ENCODE measurements at regions not wholly inside any gene's neighbourhood (a gene's known extent, or its start where the extent isn't known, plus 50 kb on each side); places are given as distances from the start of the nearest gene placed in this dataset.
A peak's percentile ranks its signal among the peaks of the same experiment; 100 is the strongest.
"Not testable (repeated sequence)": the region's sequence is repeated elsewhere in the genome, so short reads cannot be mapped to it uniquely, and the experiment has no call there.

DNA sequence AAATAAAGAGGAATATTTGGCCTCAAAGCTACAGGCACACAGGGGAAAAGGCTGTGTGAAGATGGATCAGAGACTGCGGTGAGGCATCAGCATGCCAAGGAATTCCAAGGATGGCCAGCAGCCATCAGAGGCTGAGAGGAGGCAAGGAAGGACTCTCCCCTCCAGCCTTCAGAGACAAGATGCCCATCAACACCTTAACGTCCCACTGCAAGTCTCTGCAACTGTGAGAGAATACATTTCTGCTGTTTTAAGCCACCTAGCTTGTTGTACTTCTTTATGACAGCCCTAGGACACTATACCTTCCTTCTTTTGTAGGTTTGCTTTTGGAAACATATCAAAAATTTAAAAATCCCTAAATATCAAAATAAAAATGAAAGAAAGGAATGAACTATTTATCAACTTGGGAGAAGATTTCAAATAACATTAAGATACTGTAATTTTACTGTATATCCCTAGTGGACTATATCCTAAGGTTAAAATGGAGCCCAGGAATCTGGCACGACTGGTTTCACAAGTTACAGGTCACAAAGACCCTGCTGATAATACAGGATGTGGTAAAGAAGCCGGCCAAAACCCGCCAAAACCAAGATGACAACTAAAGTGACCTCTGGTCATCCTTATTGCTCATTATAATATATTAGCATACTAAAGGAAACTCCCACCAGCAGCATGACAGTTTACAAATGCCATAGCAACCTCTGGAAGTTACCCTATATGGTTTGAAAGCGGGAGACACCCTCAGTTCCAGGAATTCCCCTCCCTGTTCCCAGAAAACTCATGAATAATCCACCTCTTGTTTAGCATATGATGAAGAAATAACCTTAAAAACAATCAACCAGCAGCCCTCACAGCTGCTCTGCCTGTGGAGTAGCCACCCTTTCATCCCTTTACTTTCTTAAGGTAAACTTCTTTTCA is 185.2 kb downstream of the AVL9 start:
- Mint-ChIP-seq H3K27me3 (peaks cover 3% of the 10 kb centered on the region), H3K4me1 (peaks cover 14% of the 10 kb centered on the region), H3K36me3 (ENCODE audit: low read depth) (no peaks in the 10 kb centered on the region), H3K27ac (no peak overlapping the region), H3K4me3 (no peak overlapping the region), H3K9me3 (no peaks in the 10 kb centered on the region)
- DNase-seq = no peak
- ATAC-seq = no peak

- Mint-ChIP-seq H3K27me3 (peaks cover 3% of the 10 kb centered on the region), H3K27ac (no peak overlapping the region)
Measured at GRCh38 chr7:32679192-32679591, 183.9 kb downstream of the AVL9 start.

DNA sequence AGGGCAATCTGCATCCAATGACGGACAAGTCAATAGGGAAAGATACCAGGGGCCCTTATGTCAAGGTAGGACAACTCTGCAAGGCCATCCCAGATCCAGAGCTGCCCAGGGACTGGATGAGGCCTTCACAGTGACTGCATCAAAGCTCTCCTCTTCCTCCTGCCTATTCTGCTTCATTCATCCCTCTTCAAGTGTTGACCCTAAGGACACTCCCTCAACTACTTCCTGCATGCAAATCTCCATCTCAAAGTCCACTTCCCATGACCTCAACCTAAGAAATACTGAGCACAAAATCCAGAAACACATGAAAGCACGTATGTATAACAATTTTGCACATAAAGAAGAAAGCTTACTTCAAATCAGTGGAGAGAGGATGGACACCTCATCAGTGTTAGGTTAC is 182.3 kb downstream of the AVL9 start:
- Mint-ChIP-seq H3K36me3 (ENCODE audit: low read depth) (no peaks in the 10 kb centered on the region), H3K27ac (no peak overlapping the region), H3K4me1 (peaks cover 14% of the 10 kb centered on the region), H3K4me3 (no peak overlapping the region), H3K27me3 (peaks cover 3% of the 10 kb centered on the region), H3K9me3 (no peaks in the 10 kb centered on the region)
- ATAC-seq (no peak), DNase-seq (no peak)

More at GRCh38 chr7:32679192-32679591, 183.9 kb downstream of the AVL9 start:
- ATAC-seq = no peak
- peaks cover 14% of the 10 kb centered on the region for H3K4me1 Mint-ChIP-seq
- no peak overlapping the region for H3K4me3 Mint-ChIP-seq
- no peaks in the 10 kb centered on the region for H3K9me3 Mint-ChIP-seq
- H3K36me3 Mint-ChIP-seq (ENCODE audit: low read depth) = no peaks in the 10 kb centered on the region
- no peak for DNase-seq

- no peaks in the 10 kb centered on the region for H3K36me3 Mint-ChIP-seq (ENCODE audit: low read depth)
- no peak overlapping the region for H3K27ac Mint-ChIP-seq
- no peak for ATAC-seq
- peaks cover 5% of the 10 kb centered on the region for H3K4me1 Mint-ChIP-seq
- DNase-seq = no peak
- no peaks in the 10 kb centered on the region for H3K9me3 Mint-ChIP-seq
- H3K4me3 Mint-ChIP-seq = no peak overlapping the region
- H3K27me3 Mint-ChIP-seq = peaks cover 3% of the 10 kb centered on the region
Measured at GRCh38 chr7:32676249-32676941, 181.1 kb downstream of the AVL9 start.

GRCh38 chr7:32673275-32673983 is 178.1 kb downstream of the AVL9 start:
- Mint-ChIP-seq H3K9me3 (no peaks in the 10 kb centered on the region), H3K4me1 (no peaks in the 10 kb centered on the region), H3K36me3 (ENCODE audit: low read depth) (no peaks in the 10 kb centered on the region), H3K27me3 (peaks cover 2% of the 10 kb centered on the region), H3K4me3 (no peak overlapping the region), H3K27ac (no peak overlapping the region)
- ATAC-seq (no peak), DNase-seq (no peak)

DNA sequence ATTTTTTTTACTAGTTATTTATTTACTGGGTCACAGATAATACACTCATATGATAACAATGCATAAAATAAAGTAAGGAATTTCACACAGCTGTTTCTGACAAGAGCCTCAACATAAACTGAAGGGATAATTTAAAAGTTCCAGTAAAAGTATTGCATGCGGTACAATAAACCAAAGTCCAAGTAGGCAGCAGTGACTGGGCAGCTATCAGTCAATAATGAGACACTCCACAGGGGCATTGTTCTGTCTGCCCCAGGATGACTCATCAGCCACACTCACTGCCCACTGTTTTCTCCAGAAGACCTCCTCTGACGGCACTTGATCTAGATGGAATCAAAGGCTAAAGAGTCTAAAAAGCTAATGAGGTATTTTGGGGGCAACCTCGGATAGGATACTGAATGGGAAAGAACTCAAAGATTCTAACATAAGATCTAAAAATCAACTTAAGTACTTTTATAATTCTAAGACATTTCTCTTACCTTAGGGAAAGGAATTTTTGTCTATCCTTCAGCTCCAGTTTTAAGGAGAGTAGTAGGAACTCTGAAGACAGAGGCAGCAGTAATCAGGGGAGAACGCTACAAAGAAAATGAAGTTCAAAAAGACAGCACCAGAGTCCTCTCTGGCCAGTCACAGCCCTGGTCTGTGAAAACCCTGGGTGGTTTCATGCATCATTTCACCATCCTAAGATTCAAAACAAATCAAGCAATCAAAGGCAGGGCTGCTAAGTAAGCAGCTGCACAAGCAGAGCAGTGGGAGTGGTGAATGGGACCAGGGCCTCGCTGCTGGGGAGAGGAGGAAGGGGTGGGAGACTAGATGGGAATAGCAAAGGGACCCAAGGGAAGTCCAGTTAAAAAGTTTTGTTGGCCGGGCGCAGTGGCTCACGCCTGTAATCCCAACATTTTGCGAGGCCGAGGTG is 175.1 kb downstream of the AVL9 start:
- DNase-seq (no peak), ATAC-seq (no peak)
- no peaks in the 10 kb centered on the region for H3K4me1 Mint-ChIP-seq
- H3K27ac Mint-ChIP-seq = no peak overlapping the region
- H3K36me3 Mint-ChIP-seq (ENCODE audit: low read depth) = no peaks in the 10 kb centered on the region
- H3K4me3 Mint-ChIP-seq = no peak overlapping the region
- H3K9me3 Mint-ChIP-seq = no peaks in the 10 kb centered on the region
- H3K27me3 Mint-ChIP-seq = peaks cover 7% of the 10 kb centered on the region

- not testable (repeated sequence) for DNase-seq; H3K27ac Mint-ChIP-seq; H3K4me1 Mint-ChIP-seq; H3K36me3 Mint-ChIP-seq (ENCODE audit: low read depth); ATAC-seq; H3K4me3 Mint-ChIP-seq; H3K9me3 Mint-ChIP-seq
- H3K27me3 Mint-ChIP-seq = peaks cover 13% of the 10 kb centered on the region
Measured at GRCh38 chr7:32669173-32669870, 174.0 kb downstream of the AVL9 start.

- H3K36me3 Mint-ChIP-seq (ENCODE audit: low read depth); H3K4me1 Mint-ChIP-seq; DNase-seq: not testable (repeated sequence)
Measured at GRCh38 chr7:32668387-32669097, 173.3 kb downstream of the AVL9 start.

GRCh38 chr7:32667586-32667985 is 172.3 kb downstream of the AVL9 start:
- H3K9me3 Mint-ChIP-seq, H3K4me3 Mint-ChIP-seq, H3K27ac Mint-ChIP-seq: not testable (repeated sequence)

More at GRCh38 chr7:32668387-32669097, 173.3 kb downstream of the AVL9 start:
- H3K4me3 Mint-ChIP-seq, H3K27ac Mint-ChIP-seq, H3K9me3 Mint-ChIP-seq, ATAC-seq: not testable (repeated sequence)
- H3K27me3 Mint-ChIP-seq = peaks cover 15% of the 10 kb centered on the region

DNA sequence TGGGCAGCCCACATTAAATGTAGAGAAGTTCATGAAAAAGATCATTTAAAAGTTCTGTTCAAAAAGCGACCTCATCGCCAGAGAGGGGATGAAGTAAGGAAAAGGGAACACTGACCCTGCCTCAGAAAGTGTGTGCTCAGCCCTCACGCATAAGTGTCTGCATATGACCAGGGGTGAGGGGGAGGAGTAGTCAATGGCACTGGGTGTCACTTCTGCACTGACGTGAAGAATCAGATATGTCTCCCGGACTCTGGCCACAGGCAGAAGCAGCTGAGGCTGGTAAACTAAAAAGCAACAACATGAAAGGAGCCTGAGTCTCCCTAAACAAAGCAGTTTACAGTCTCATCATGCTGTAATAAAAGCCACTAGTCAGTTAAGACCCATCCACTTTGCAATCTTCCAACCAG is 168.5 kb downstream of the AVL9 start:
- not testable (repeated sequence) for H3K36me3 Mint-ChIP-seq (ENCODE audit: low read depth); ATAC-seq; H3K27ac Mint-ChIP-seq; H3K4me3 Mint-ChIP-seq; DNase-seq; H3K4me1 Mint-ChIP-seq; H3K9me3 Mint-ChIP-seq
- H3K27me3 Mint-ChIP-seq = peaks cover 20% of the 10 kb centered on the region

More at GRCh38 chr7:32667586-32667985, 172.3 kb downstream of the AVL9 start:
- not testable (repeated sequence) for H3K36me3 Mint-ChIP-seq (ENCODE audit: low read depth); DNase-seq; ATAC-seq; H3K4me1 Mint-ChIP-seq
- H3K27me3 Mint-ChIP-seq = peaks cover 17% of the 10 kb centered on the region

DNA sequence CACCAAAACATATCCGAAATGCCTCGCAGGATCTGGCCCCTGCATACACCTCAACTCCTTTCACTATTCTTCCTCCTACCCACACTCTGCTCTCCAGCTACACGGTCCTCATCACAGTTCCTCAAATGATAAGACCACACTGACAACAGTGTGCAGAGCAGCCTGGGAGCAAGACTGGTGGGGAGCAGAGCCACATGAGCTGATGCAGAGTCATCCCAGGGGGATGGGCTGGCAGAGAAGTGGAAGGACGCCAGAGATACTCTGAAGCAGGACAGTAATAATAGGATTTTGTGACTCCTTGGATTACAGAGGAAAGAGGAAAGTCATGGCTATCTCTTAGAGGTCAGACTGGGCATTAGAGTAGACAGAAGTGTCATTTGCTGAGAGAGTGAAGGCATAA is 167.2 kb downstream of the AVL9 start:
- not testable (repeated sequence) for DNase-seq; H3K36me3 Mint-ChIP-seq (ENCODE audit: low read depth); ATAC-seq; H3K4me3 Mint-ChIP-seq; H3K4me1 Mint-ChIP-seq; H3K9me3 Mint-ChIP-seq
- peak overlapping the region; percentile 41 for H3K27ac Mint-ChIP-seq
- peaks cover 20% of the 10 kb centered on the region for H3K27me3 Mint-ChIP-seq

GRCh38 chr7:32661929-32662328 is 166.6 kb downstream of the AVL9 start:
- no peak for DNase-seq
- H3K4me1 Mint-ChIP-seq = no peaks in the 10 kb centered on the region
- ATAC-seq = no peak
- peaks cover 21% of the 10 kb centered on the region for H3K27me3 Mint-ChIP-seq
- no peak overlapping the region for H3K27ac Mint-ChIP-seq
- no peak overlapping the region for H3K4me3 Mint-ChIP-seq
- H3K36me3 Mint-ChIP-seq (ENCODE audit: low read depth) = no peaks in the 10 kb centered on the region
- no peaks in the 10 kb centered on the region for H3K9me3 Mint-ChIP-seq

GRCh38 chr7:32661501-32661900 is 166.2 kb downstream of the AVL9 start:
- H3K27ac Mint-ChIP-seq = no peak overlapping the region
- H3K4me1 Mint-ChIP-seq = no peaks in the 10 kb centered on the region
- H3K27me3 Mint-ChIP-seq = peaks cover 21% of the 10 kb centered on the region
- DNase-seq (no peak), ATAC-seq (no peak)
- no peak overlapping the region for H3K4me3 Mint-ChIP-seq
- H3K9me3 Mint-ChIP-seq = no peaks in the 10 kb centered on the region
- H3K36me3 Mint-ChIP-seq (ENCODE audit: low read depth) = no peaks in the 10 kb centered on the region

Measured in activated naive CD8-positive, alpha-beta T cell treated with anti-CD3 and anti-CD28 coated beads, Interleukin-2, amount 50 U/mL, for 24 hours (primary cell).